ACHN (cell line): ENCODE measurements at regions not wholly inside any gene's neighbourhood (a gene's known extent, or its start where the extent isn't known, plus 50 kb on each side); places are given as distances from the start of the nearest gene placed in this dataset.

Source experiments
- DNase-seq: peaks from one replicate; pipeline ENCODE4 v3.0.0-alpha.2; 2015
- in situ Hi-C: cut with HindIII; loops from 2 replicates; pipeline ENCODE4 v1.10.0; 2017; ENCODE audit warnings: low sequenced_read_pairs, low pct_ligation_motif_present, low pct_unique_long_range_greater_than_20kb

GRCh38 chr19:33933931-33934330, 137.3 kb downstream of the KCTD15 start:
- DNase-seq, result no peak
- in situ Hi-C loops, result no loop called here

- DNase-seq, result no peak
- in situ Hi-C loops, result no loop called here
These were observed 142.2 kb downstream of the KCTD15 start for GRCh38 chr19:33938821-33939220.

DNA sequence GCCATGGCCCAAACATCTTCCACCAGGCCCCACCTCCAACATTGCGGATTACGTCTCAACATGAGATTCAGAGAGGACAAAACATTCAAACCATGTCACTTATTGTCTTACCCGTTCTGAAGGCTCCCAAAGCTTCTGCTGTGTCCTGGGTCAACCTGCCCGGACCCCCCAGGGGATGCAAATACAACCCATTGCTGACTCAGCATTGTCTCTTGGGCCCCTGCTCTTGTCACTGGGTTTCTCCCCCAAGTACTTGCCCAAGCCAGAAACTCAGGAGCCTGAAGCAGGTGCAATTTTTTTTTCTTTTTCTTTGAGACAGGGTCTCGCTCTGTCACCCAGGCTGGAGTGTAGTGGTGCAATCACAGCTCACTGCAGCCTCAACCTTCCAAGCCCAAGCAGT, 144.5 kb downstream of the KCTD15 start:
- in situ Hi-C loops, result no loop called here
- no peak for DNase-seq

- in situ Hi-C loops, result no loop called here
- DNase-seq, result no peak
These were observed 150.0 kb downstream of the KCTD15 start for GRCh38 chr19:33946535-33947264.

DNA sequence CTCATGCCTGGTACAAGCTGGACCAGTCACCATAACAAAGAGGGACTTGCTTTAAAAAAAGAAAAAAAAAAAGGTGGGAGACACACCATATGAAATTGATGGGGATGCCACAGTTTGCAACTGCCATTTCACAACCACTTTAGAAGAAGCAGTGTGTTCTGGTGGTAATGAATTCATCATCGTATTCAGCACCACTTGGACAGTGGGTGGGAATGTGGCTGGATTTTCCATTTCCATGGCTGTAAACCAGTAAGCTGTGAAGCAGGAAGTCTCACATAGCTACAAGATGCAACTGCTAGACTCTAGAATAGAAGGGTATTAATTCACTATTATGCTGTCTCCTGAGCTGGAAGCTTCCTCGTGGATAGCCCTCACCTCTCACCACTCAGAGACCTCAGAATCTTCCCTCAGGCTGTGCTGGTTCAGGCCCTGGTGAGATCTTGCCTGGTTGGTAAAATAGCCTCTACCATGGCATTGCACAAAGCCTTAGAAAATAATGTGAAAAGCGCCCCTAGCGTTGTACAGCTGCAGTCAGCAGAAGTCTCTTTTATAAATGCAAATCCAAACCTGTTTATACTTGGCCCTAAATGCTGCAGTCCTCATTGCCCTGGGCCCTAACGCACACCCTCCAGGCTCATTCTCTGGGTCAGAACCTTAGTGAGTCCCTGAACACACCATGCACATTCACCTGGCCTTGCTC, 150.7 kb downstream of the KCTD15 start:
- no peak for DNase-seq
- in situ Hi-C loops, result no loop called here

GRCh38 chr19:33948651-33949335, 152.1 kb downstream of the KCTD15 start:
- DNase-seq, result no peak
- in situ Hi-C loops, result no loop called here

GRCh38 chr19:33950091-33950750, 153.6 kb downstream of the KCTD15 start:
- no peak for DNase-seq
- in situ Hi-C loops, result no loop called here

DNA sequence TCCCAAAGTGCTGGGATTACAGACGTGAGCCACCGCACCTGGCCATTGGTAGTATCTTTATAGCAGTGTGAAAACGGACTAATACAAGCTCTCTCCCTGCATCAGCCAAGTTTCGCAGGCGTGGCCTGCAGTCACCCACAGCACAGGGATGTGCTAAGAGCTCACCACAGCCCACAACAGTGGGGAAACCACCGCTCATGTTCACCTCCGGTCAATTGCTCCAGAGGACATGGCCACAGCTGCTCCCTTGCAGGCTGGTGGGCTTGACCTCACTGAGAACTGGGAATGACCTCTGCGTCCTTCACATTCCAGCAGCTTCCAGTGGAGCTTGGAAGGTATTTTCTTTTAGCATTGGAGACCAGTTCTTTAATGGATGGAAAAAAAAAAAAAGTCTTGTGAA, 156.4 kb downstream of the KCTD15 start:
- no peak for DNase-seq
- in situ Hi-C loops, result no loop called here

DNA sequence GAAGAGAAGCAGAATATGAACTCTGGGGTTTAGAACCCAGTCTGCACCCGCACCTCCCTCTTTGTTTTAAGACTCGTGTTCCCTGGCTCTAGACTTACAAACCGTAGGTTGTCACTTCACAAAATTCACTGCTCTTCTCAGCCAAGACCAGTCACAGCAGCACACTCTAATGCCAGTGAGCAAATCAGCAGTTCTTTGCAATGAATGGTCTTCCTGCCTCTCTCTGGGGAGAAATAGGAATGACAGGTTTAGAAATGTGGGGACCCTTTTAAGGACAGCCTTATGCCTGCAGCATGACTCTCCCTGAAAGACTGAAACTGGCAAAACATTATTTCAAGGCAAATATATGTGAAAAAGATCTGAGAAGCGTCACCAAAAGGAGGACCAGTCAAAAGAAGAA, 156.9 kb downstream of the KCTD15 start:
- DNase-seq, result no peak
- in situ Hi-C loops, result no loop called here

GRCh38 chr19:33954686-33955085, 158.0 kb downstream of the KCTD15 start:
- in situ Hi-C loops, result no loop called here

DNA sequence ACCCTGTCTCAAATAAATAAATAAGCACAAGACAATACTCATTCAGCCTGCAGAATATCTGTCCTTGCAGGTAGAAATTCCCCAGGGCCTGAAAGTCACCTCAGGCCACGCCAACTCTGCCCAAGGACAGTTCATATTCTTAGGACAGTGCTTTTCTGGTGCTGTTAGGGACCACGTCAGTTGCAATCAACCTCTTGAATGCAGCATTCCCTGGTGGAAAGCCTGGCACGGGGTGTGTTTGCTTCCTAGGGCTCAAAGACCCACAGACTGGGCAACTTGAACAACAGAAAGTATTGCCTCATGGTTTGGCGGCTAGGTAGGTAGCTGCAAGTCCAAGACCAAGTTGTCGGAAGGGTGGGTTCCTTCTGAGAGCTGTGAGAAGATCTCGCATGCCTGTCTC, 160.3 kb downstream of the KCTD15 start:
- in situ Hi-C loops, result no loop called here
- no peak for DNase-seq

More at GRCh38 chr19:33954686-33955085, 158.0 kb downstream of the KCTD15 start:
- DNase-seq, result no peak

DNA sequence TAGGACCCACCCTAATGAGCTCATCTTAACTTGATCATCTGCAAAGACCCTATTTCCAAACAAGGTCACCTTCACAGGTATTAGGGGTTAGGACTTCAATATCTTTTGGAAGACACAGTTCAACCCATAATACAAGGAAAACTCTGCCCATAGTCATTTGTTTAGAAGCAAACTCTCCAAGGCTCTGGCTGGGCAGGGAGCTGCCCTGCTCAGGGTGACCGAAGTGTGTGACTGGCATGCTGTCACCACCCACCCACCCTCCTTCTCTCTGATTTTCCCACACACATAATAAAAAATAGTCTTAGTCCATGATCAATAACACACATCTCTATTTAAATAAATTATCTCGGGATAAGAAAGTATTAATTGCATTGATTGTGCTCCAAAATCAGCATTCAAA, 161.1 kb downstream of the KCTD15 start:
- in situ Hi-C loops, result no loop called here

DNA sequence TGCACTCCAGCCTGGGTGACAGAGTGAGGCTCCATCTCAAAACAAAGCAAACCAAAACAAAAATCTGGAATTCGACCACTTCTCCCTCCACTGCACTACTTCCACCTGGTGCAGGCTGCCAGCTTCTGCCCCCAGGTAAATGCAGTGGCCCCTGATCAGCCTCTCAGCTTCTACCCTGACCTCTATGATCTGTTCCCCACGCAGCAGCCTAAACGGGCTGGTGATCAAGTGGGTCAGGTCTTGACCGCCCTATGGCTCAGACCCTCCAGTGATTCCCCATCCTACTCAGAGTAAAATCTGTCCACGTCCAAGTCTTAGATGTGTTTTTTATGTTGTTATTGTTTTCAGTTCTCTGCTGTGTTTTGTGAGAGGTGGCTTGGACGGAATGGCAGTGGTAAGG, 163.9 kb downstream of the KCTD15 start:
- in situ Hi-C loops, result no loop called here

More for the DNA sequence above, 161.1 kb downstream of the KCTD15 start:
- DNase-seq, result no peak

DNA sequence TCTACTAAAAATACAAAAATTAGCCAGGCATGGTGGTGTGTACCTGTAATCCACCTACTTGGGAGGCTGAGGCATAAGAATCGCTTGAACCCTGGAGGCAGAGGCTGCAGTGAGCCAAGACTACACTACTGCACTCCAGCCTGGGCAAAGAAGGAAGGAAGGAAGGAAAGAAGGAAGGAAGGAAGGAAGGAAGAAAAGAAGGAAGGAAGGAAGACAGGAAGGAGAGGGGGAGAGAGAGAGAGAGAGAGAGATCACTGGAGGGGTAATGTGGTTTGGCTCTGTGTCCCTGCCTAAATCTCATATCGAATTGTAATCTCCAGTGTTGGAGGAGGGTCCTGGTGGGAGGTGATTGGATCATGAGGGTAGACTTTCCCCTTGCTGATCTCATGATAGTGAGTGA, 165.5 kb downstream of the KCTD15 start:
- in situ Hi-C loops, result no loop called here
- DNase-seq, result no peak

More for the DNA sequence above, 163.9 kb downstream of the KCTD15 start:
- DNase-seq, result no peak

GRCh38 chr19:33963514-33963913, 166.8 kb downstream of the KCTD15 start:
- in situ Hi-C loops, result no loop called here
- DNase-seq, result no peak

- in situ Hi-C loops, result no loop called here
- no peak for DNase-seq
These were observed 174.4 kb downstream of the KCTD15 start for GRCh38 chr19:33971073-33971472.

DNA sequence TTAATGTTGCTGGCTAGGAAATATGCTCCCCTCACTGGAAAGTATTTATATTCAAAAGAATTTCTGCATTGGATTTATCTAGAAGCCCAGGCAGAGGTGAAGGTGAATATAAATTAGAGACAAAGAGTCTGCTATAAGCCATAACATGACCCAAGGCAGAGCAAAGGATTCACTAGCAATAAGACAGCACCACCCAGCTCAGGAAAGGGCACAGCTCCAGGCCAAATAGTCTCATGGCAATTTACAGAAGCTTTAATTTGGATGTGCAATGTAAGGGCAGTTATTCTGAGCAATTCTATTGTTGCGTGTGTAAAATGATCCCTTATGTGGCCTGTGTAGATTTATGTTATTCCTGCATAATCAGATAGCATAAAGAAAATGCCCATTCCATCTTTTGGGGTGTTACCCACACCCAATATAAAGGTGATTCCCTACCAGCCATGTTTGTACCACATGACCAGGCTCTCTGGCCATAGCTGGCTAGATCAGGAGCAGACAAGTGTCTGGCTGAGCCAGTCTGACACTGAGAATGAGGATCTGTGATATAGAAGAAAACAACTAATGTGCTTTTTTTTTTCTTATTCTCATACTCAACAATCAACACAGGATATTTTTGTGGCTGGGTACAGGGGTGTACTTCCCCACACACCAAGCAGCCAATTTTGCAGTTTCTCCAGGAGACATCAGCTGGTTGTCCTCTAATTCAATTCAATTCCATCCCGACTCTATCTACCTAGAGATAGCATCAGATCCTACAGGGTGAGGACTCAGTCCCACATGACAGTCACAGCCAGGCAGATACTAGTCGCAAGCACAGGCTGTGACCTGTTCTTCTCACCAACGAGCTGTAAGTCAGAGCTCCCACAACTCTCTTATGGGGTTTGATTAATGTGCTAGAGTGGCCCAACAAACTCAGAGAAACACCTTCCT, 181.4 kb downstream of the KCTD15 start:
- no peak for DNase-seq
- in situ Hi-C loops, result no loop called here

DNA sequence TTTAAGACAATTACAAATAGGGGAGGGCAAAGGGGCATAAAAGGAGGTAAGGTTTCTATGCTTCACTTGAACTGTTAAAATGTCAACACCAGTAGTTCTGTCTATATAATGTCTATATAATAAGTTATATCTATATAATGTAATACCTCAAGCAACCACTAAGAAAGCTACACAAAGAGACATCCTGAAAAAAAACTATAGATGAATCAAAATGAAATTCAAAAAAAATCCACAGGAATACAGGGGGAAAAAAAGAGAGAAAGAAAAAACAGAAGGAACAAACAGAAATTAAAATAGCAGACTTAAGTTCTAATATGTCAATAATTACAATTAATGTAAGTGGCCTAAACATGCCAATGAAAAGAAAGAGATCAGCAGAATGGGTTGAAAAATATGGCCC, 186.0 kb downstream of the KCTD15 start:
- no peak for DNase-seq
- in situ Hi-C loops, result no loop called here
